ENCODE measurements at regions not wholly inside any gene's neighbourhood (a gene's known extent, or its start where the extent isn't known, plus 50 kb on each side); places are given as distances from the start of the nearest gene placed in this dataset.

- DNase-seq, result no peak
- in situ Hi-C loops (cut with MboI; ENCODE audit: low pct_ligation_motif_present in 1 of 4, low pct_unique_long_range_greater_than_20kb in 1 of 4, low sequenced_read_pairs in 3 of 4), result no loop called here
- Histone ChIP-seq H3K27me3 (no peaks in the 10 kb centered on the region), H3K9me3 (no peaks in the 10 kb centered on the region), H3K4me1 (no peaks in the 10 kb centered on the region), H3K27ac (no peak overlapping the region), H3K4me3 (no peak overlapping the region), H3K36me3 (no peaks in the 10 kb centered on the region)
- TF ChIP-seq CTCF (IDR thresholded peaks at IDR 0.05) (no peak), POLR2A (IDR thresholded peaks at IDR 0.05) (no peak), EP300 (IDR thresholded peaks at IDR 0.05; ENCODE audit: low read depth) (no peak), POLR2AphosphoS5 (IDR thresholded peaks at IDR 0.05) (no peak)
- 78 to 89% methylated on average over 1 of the region's 1 CpG for WGBS, 2 donors (ENCODE audit: low coverage in 1 of 2)
- intact Hi-C loops (cut with DNase I; ENCODE audit: low total_unique reads), result no loop called here
Observed at GRCh38 chr9:101904845-101905244, 166.4 kb upstream of the GRIN3A start.

GRCh38 chr9:101902051-101902450, 163.6 kb upstream of the GRIN3A start:
- Histone ChIP-seq H3K36me3 (no peaks in the 10 kb centered on the region), H3K27ac (no peak overlapping the region), H3K4me3 (no peak overlapping the region), H3K9me3 (no peaks in the 10 kb centered on the region), H3K27me3 (no peaks in the 10 kb centered on the region), H3K4me1 (no peaks in the 10 kb centered on the region)
- DNase-seq, result no peak
- intact Hi-C loops (cut with DNase I; ENCODE audit: low total_unique reads), result no loop called here
- in situ Hi-C loops (cut with MboI; ENCODE audit: low pct_ligation_motif_present in 1 of 4, low pct_unique_long_range_greater_than_20kb in 1 of 4, low sequenced_read_pairs in 3 of 4), result no loop called here
- 42 to 60% methylated on average over 1 to 2 of the region's 2 CpGs for WGBS, 2 donors (ENCODE audit: low coverage in 1 of 2)
- TF ChIP-seq POLR2AphosphoS5 (IDR thresholded peaks at IDR 0.05) (no peak), CTCF (IDR thresholded peaks at IDR 0.05) (no peak), EP300 (IDR thresholded peaks at IDR 0.05; ENCODE audit: low read depth) (no peak), POLR2A (IDR thresholded peaks at IDR 0.05) (no peak)

- H3K9me3 ChIP-seq, result no peaks in the 10 kb centered on the region
- in situ Hi-C loops (cut with MboI; ENCODE audit: low pct_ligation_motif_present in 1 of 4, low pct_unique_long_range_greater_than_20kb in 1 of 4, low sequenced_read_pairs in 3 of 4), result no loop called here
- no peak for TF ChIP-seq CTCF (IDR thresholded peaks at IDR 0.05)
- no peak for TF ChIP-seq EP300 (IDR thresholded peaks at IDR 0.05; ENCODE audit: low read depth)
- TF ChIP-seq POLR2A (IDR thresholded peaks at IDR 0.05), result no peak
- TF ChIP-seq POLR2AphosphoS5 (IDR thresholded peaks at IDR 0.05), result no peak
- H3K27ac ChIP-seq, result no peak overlapping the region
- H3K36me3 ChIP-seq, result no peaks in the 10 kb centered on the region
- 51 to 67% methylated on average over 1 of the region's 1 CpG for WGBS, 2 donors (ENCODE audit: low coverage in 1 of 2)
- intact Hi-C loops (cut with DNase I; ENCODE audit: low total_unique reads), result no loop called here
- no peak overlapping the region for H3K4me3 ChIP-seq
- peaks cover 0 to 6% (median 0%) of the 10 kb centered on the region in 4 donors for H3K4me1 ChIP-seq
- no peak for DNase-seq
- H3K27me3 ChIP-seq, result no peaks in the 10 kb centered on the region
Observed at GRCh38 chr9:101897196-101897595, 158.7 kb upstream of the GRIN3A start.

GRCh38 chr9:101893661-101894646, 155.5 kb upstream of the GRIN3A start:
- in situ Hi-C loops (cut with MboI; ENCODE audit: low pct_ligation_motif_present in 1 of 4, low pct_unique_long_range_greater_than_20kb in 1 of 4, low sequenced_read_pairs in 3 of 4), result no loop called here
- no peak for DNase-seq
- Histone ChIP-seq H3K27me3 (no peaks in the 10 kb centered on the region), H3K4me3 (no peak overlapping the region), H3K9me3 (no peaks in the 10 kb centered on the region), H3K36me3 (no peaks in the 10 kb centered on the region), H3K27ac (no peak overlapping the region), H3K4me1 (peaks cover 0 to 6% (median 0%) of the 10 kb centered on the region in 4 donors)
- TF ChIP-seq EP300 (IDR thresholded peaks at IDR 0.05; ENCODE audit: low read depth) (no peak), CTCF (IDR thresholded peaks at IDR 0.05) (no peak), POLR2A (IDR thresholded peaks at IDR 0.05) (no peak), POLR2AphosphoS5 (IDR thresholded peaks at IDR 0.05) (no peak)
- intact Hi-C loops (cut with DNase I; ENCODE audit: low total_unique reads), result no loop called here
- 46 to 60% methylated on average over 4 to 7 of the region's 7 CpGs for WGBS, 2 donors (ENCODE audit: low coverage in 1 of 2)

All from transverse colon (tissue), 4 donors.